SK-N-MC (cell line): ENCODE measurements at regions not wholly inside any gene's neighbourhood (a gene's known extent, or its start where the extent isn't known, plus 50 kb on each side); places are given as distances from the start of the nearest gene placed in this dataset.

Experiments used
- DNase-seq: peaks from one replicate; pipeline ENCODE4 v3.0.0-alpha.2; 2011; ENCODE audit warnings: low read depth, low spot score
- H3K27ac ChIP-seq: fragments of 200-600 bp; sonication (generic); 2 replicates; pipeline ENCODE4 v1.5.1; 2016; ENCODE audit warnings: mixed run types
- H3K36me3 ChIP-seq: fragments of 200-600 bp; sonication (generic); 2 replicates; pipeline ENCODE4 v1.6.1; 2017; ENCODE audit warnings: antibody characterized with exemption, low read length, mixed read lengths; ENCODE audit not compliant: insufficient read depth
- H3K4me3 ChIP-seq: fragments of 200-600 bp; sonication (generic); 2 replicates; pipeline ENCODE4 v1.5.1; 2016
- H3K9ac ChIP-seq: fragments of 200-600 bp; sonication (generic); 2 replicates; pipeline ENCODE4 v1.8.0; 2017; ENCODE audit warnings: mixed run types, mixed read lengths; ENCODE audit not compliant: insufficient read length
- H3K9me3 ChIP-seq: fragments of 200-600 bp; sonication (generic); 2 replicates; pipeline ENCODE4 v1.6.1; 2017; ENCODE audit warnings: low read depth, mild to moderate bottlenecking, antibody characterized with exemption, low read length, moderate library complexity, mixed read lengths
- EZH2 ChIP-seq: fragments of 200-600 bp; sonication (generic); IDR thresholded peaks from one replicate; pipeline ENCODE4 v1.6.1; 2017; ENCODE audit warnings: antibody characterized with exemption
- FOXP2 ChIP-seq: optimal IDR thresholded peaks from 2 replicates; pipeline ENCODE3; 2011; ENCODE audit warnings: mild to moderate bottlenecking, moderate library complexity; ENCODE audit not compliant: insufficient read depth; ENCODE audit errors: extremely low read length, control extremely low read depth
- POLR2AphosphoS5 ChIP-seq: IDR thresholded peaks from 2 replicates; pipeline ENCODE4 v1.6.1; 2012; ENCODE audit warnings: mild to moderate bottlenecking, low read depth, low read length, borderline replicate concordance

- DNase-seq: no peak
- H3K9ac ChIP-seq: no peak overlapping the region
- no peaks in the 10 kb centered on the region for H3K36me3 ChIP-seq
- TF ChIP-seq POLR2AphosphoS5 (no peak), EZH2 (no peak), FOXP2 (no peak)
- H3K27ac ChIP-seq: no peak overlapping the region
- H3K9me3 ChIP-seq: no peaks in the 10 kb centered on the region; the same call in 1 of the 2 replicates
- H3K4me3 ChIP-seq: no peak overlapping the region
Measured at GRCh38 chr12:17169726-17170471, 563.9 kb upstream of the LMO3 start.

GRCh38 chr12:17159506-17160300 lies 553.7 kb upstream of the LMO3 start:
- Histone ChIP-seq H3K27ac (no peak overlapping the region), H3K36me3 (no peaks in the 10 kb centered on the region), H3K9me3 (no peaks in the 10 kb centered on the region), H3K4me3 (no peak overlapping the region), H3K9ac (no peak overlapping the region)
- TF ChIP-seq EZH2: no peak
- TF ChIP-seq POLR2AphosphoS5: no peak
- no peak for TF ChIP-seq FOXP2
- no peak for DNase-seq

- TF ChIP-seq POLR2AphosphoS5: no peak
- TF ChIP-seq FOXP2: no peak
- TF ChIP-seq EZH2: no peak
Measured at GRCh38 chr12:17158201-17158600, 552.2 kb upstream of the LMO3 start.

GRCh38 chr12:17151917-17152316 lies 546.0 kb upstream of the LMO3 start:
- Histone ChIP-seq H3K27ac (no peak overlapping the region), H3K9me3 (no peaks in the 10 kb centered on the region), H3K4me3 (no peak overlapping the region), H3K9ac (no peak overlapping the region), H3K36me3 (no peaks in the 10 kb centered on the region)
- TF ChIP-seq POLR2AphosphoS5: no peak
- DNase-seq: no peak

More at GRCh38 chr12:17158201-17158600, 552.2 kb upstream of the LMO3 start:
- Histone ChIP-seq H3K9ac (no peak overlapping the region), H3K4me3 (no peak overlapping the region), H3K36me3 (no peaks in the 10 kb centered on the region), H3K27ac (no peak overlapping the region), H3K9me3 (no peaks in the 10 kb centered on the region)
- no peak for DNase-seq

- no peak for DNase-seq
- Histone ChIP-seq H3K9me3 (no peaks in the 10 kb centered on the region), H3K9ac (no peak overlapping the region), H3K27ac (no peak overlapping the region), H3K4me3 (no peak overlapping the region), H3K36me3 (no peaks in the 10 kb centered on the region)
- no peak for TF ChIP-seq EZH2
Measured at GRCh38 chr12:17148706-17149105, 542.7 kb upstream of the LMO3 start.

GRCh38 chr12:17142856-17143255 lies 536.9 kb upstream of the LMO3 start:
- H3K9ac ChIP-seq: no peak overlapping the region
- no peaks in the 10 kb centered on the region for H3K9me3 ChIP-seq
- H3K4me3 ChIP-seq: no peak overlapping the region
- TF ChIP-seq EZH2 (no peak), POLR2AphosphoS5 (no peak), FOXP2 (no peak)
- H3K36me3 ChIP-seq: no peaks in the 10 kb centered on the region
- DNase-seq: no peak
- H3K27ac ChIP-seq: no peak overlapping the region

GRCh38 chr12:17139931-17140330 lies 534.0 kb upstream of the LMO3 start:
- H3K36me3 ChIP-seq: no peaks in the 10 kb centered on the region
- H3K9ac ChIP-seq: no peak overlapping the region
- no peak overlapping the region for H3K27ac ChIP-seq
- H3K9me3 ChIP-seq: no peaks in the 10 kb centered on the region
- no peak overlapping the region for H3K4me3 ChIP-seq
- TF ChIP-seq POLR2AphosphoS5: no peak
- no peak for TF ChIP-seq FOXP2
- TF ChIP-seq EZH2: no peak
- DNase-seq: no peak

GRCh38 chr12:17137396-17137795 lies 531.4 kb upstream of the LMO3 start:
- DNase-seq: no peak
- no peak overlapping the region for H3K4me3 ChIP-seq
- H3K9me3 ChIP-seq: no peaks in the 10 kb centered on the region
- H3K27ac ChIP-seq: no peak overlapping the region
- H3K9ac ChIP-seq: no peak overlapping the region
- no peaks in the 10 kb centered on the region for H3K36me3 ChIP-seq
- TF ChIP-seq FOXP2: no peak
- no peak for TF ChIP-seq EZH2
- TF ChIP-seq POLR2AphosphoS5: no peak
